ENCODE measurements at regions not wholly inside any gene's neighbourhood (a gene's known extent, or its start where the extent isn't known, plus 50 kb on each side); places are given as distances from the start of the nearest gene placed in this dataset.
A peak's percentile ranks its signal among the peaks of the same experiment; 100 is the strongest.

- peak; percentile 86 for DNase-seq (ENCODE audit: insufficient read length, low spot score, missing footprints)
- Histone ChIP-seq H3K4me2 (ENCODE audit: insufficient read depth, low read length) (peak overlapping the region; percentile 32), H3K36me3 (ENCODE audit: insufficient read depth, low read length) (no peaks in the 10 kb centered on the region), H3K9me3 (ENCODE audit: low read depth, low read length) (no peaks in the 10 kb centered on the region), H3K79me2 (ENCODE audit: insufficient read depth, low read length) (no peaks in the 10 kb centered on the region), H4K20me1 (ENCODE audit: insufficient read depth, low read length) (no peaks in the 10 kb centered on the region), H3K27me3 (ENCODE audit: insufficient read depth, low read length) (no peaks in the 10 kb centered on the region), H2AFZ (ENCODE audit: low read length) (no peak overlapping the region), H3K27ac (ENCODE audit: low read depth, low read length) (peak overlapping the region; percentile 54), H3K4me3 (ENCODE audit: insufficient read depth, low read length) (no peak overlapping the region), H3K4me1 (ENCODE audit: insufficient read depth, low read length) (peaks cover 12% of the 10 kb centered on the region)
- no peak for TF ChIP-seq CTCF (IDR thresholded peaks at IDR 0.05; ENCODE audit: extremely low read depth, low read depth, low read length)
Observed at GRCh38 chr4:138669479-138670315, 345.9 kb upstream of the NOCT start.

GRCh38 chr4:138668309-138668708 lies 347.3 kb upstream of the NOCT start:
- Histone ChIP-seq H3K4me1 (ENCODE audit: insufficient read depth, low read length) (peaks cover 12% of the 10 kb centered on the region), H3K27ac (ENCODE audit: low read depth, low read length) (no peak overlapping the region), H3K27me3 (ENCODE audit: insufficient read depth, low read length) (no peaks in the 10 kb centered on the region), H3K79me2 (ENCODE audit: insufficient read depth, low read length) (no peaks in the 10 kb centered on the region), H3K9me3 (ENCODE audit: low read depth, low read length) (no peaks in the 10 kb centered on the region), H2AFZ (ENCODE audit: low read length) (no peak overlapping the region), H3K4me3 (ENCODE audit: insufficient read depth, low read length) (no peak overlapping the region), H3K4me2 (ENCODE audit: insufficient read depth, low read length) (no peak overlapping the region), H4K20me1 (ENCODE audit: insufficient read depth, low read length) (no peaks in the 10 kb centered on the region), H3K36me3 (ENCODE audit: insufficient read depth, low read length) (no peaks in the 10 kb centered on the region)
- TF ChIP-seq CTCF (IDR thresholded peaks at IDR 0.05; ENCODE audit: extremely low read depth, low read depth, low read length), result no peak
- no peak for DNase-seq (ENCODE audit: insufficient read length, low spot score, missing footprints)

GRCh38 chr4:138666366-138666765 lies 349.2 kb upstream of the NOCT start:
- H3K9me3 ChIP-seq (ENCODE audit: low read depth, low read length), result no peaks in the 10 kb centered on the region
- H3K4me3 ChIP-seq (ENCODE audit: insufficient read depth, low read length), result no peak overlapping the region
- peaks cover 12% of the 10 kb centered on the region for H3K4me1 ChIP-seq (ENCODE audit: insufficient read depth, low read length)
- H2AFZ ChIP-seq (ENCODE audit: low read length), result no peak overlapping the region
- H3K27ac ChIP-seq (ENCODE audit: low read depth, low read length), result no peak overlapping the region
- no peaks in the 10 kb centered on the region for H4K20me1 ChIP-seq (ENCODE audit: insufficient read depth, low read length)
- no peaks in the 10 kb centered on the region for H3K79me2 ChIP-seq (ENCODE audit: insufficient read depth, low read length)
- no peaks in the 10 kb centered on the region for H3K36me3 ChIP-seq (ENCODE audit: insufficient read depth, low read length)
- no peak for TF ChIP-seq CTCF (IDR thresholded peaks at IDR 0.05; ENCODE audit: extremely low read depth, low read depth, low read length)
- H3K27me3 ChIP-seq (ENCODE audit: insufficient read depth, low read length), result no peaks in the 10 kb centered on the region
- no peak for DNase-seq (ENCODE audit: insufficient read length, low spot score, missing footprints)
- no peak overlapping the region for H3K4me2 ChIP-seq (ENCODE audit: insufficient read depth, low read length)

- no peak overlapping the region for H3K4me2 ChIP-seq (ENCODE audit: insufficient read depth, low read length)
- no peaks in the 10 kb centered on the region for H3K9me3 ChIP-seq (ENCODE audit: low read depth, low read length)
- no peak overlapping the region for H2AFZ ChIP-seq (ENCODE audit: low read length)
- no peak for DNase-seq (ENCODE audit: insufficient read length, low spot score, missing footprints)
- H3K4me1 ChIP-seq (ENCODE audit: insufficient read depth, low read length), result peaks cover 12% of the 10 kb centered on the region
- no peaks in the 10 kb centered on the region for H4K20me1 ChIP-seq (ENCODE audit: insufficient read depth, low read length)
- H3K36me3 ChIP-seq (ENCODE audit: insufficient read depth, low read length), result no peaks in the 10 kb centered on the region
- no peak overlapping the region for H3K4me3 ChIP-seq (ENCODE audit: insufficient read depth, low read length)
- no peaks in the 10 kb centered on the region for H3K79me2 ChIP-seq (ENCODE audit: insufficient read depth, low read length)
- H3K27me3 ChIP-seq (ENCODE audit: insufficient read depth, low read length), result no peaks in the 10 kb centered on the region
- H3K27ac ChIP-seq (ENCODE audit: low read depth, low read length), result no peak overlapping the region
- no peak for TF ChIP-seq CTCF (IDR thresholded peaks at IDR 0.05; ENCODE audit: extremely low read depth, low read depth, low read length)
Observed at GRCh38 chr4:138665851-138666250, 349.7 kb upstream of the NOCT start.
